ENCODE measurements at regions not wholly inside any gene's neighbourhood (a gene's known extent, or its start where the extent isn't known, plus 50 kb on each side); places are given as distances from the start of the nearest gene placed in this dataset.

DNA sequence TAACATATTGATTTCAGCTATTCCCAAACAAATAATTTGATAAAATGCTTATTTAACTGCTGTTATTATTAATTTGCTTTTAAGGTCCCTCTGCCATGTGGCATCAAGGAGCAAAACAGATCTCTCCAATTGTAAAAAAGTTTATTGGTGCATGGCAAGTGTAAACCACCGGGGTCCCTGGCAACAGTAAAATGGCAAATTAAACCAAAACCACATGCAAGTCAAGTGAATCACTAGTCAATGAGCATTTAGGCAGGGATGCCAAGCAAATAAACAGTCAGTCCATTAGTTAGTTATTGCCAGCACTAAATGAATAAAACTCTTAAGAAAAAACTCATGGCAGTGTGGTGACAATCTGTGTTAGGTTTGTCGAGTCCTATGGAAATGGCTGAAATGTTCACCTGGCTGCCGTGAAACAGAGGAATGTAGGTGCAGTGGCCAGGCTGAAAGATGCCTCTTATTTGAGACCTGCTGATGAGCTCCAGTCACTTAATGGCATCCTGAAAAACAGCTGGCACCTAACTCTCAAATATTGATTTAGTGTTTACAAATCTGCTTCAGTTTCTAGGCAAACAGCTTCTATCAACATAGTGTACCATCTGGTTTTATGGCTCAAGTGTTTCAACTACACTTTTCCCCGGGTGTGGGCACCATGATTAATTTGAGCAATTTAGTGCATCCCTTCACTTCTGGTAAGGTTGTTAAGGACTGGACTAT, 296.5 kb upstream of the ITGA1 start:
- TF ChIP-seq, protein P1, sequence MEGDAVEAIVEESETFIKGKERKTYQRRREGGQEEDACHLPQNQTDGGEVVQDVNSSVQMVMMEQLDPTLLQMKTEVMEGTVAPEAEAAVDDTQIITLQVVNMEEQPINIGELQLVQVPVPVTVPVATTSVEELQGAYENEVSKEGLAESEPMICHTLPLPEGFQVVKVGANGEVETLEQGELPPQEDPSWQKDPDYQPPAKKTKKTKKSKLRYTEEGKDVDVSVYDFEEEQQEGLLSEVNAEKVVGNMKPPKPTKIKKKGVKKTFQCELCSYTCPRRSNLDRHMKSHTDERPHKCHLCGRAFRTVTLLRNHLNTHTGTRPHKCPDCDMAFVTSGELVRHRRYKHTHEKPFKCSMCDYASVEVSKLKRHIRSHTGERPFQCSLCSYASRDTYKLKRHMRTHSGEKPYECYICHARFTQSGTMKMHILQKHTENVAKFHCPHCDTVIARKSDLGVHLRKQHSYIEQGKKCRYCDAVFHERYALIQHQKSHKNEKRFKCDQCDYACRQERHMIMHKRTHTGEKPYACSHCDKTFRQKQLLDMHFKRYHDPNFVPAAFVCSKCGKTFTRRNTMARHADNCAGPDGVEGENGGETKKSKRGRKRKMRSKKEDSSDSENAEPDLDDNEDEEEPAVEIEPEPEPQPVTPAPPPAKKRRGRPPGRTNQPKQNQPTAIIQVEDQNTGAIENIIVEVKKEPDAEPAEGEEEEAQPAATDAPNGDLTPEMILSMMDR (conservative IDR thresholded peaks at IDR 0.05) = no peak
- TF ChIP-seq ZFX (IDR thresholded peaks at IDR 0.05) = no peak
- no peak overlapping the region for H3K27ac ChIP-seq

DNA sequence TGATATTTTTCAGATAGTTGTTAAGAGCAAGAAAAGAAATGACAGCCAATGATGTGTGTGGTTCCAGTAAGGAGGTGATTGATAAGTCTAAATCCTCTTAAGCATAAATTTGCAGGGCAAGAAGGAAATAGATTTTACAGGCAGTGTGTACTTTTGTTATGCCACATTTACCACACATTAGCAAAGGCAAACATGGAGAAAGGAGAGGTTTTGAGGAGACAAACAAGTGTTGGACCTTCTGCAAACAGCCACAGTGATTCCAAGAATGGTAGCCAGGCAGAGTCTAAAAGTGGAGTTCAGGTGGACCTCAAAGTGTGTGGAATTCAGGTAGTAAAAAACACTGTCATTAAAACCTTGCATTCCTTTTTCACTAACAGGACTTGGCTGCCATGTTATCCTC, 295.9 kb upstream of the ITGA1 start:
- no peak overlapping the region for H3K27ac ChIP-seq
- TF ChIP-seq ZFX (IDR thresholded peaks at IDR 0.05) = no peak
- TF ChIP-seq, protein P1 (conservative IDR thresholded peaks at IDR 0.05) = no peak

DNA sequence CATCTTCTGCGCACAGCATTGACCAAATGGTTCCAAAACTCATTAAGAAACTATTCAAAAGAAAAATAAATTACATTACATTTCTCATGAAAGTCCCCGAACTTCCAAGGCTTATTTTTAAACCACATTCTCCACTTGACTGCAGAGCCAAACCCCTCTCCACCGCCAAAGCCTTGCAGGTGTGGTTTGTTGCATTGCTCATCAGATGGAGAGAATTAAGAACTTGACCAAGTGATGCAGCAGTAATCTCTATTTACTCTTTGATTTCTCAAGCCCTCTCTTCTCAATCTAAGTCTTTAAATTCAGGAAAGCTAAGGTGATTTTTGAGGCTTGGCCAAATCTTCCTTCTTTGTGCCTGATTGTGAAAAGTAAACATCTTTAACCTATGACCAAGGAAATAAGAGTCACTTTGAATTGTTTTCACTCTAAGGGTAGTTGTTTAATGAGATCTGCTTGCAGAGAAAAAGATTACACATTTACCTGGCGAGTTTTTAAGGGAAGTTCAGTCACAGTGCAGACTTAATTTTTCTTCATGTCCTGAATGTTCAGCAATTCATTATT, 290.5 kb upstream of the ITGA1 start:
- no peak for TF ChIP-seq ZFX (IDR thresholded peaks at IDR 0.05)
- TF ChIP-seq, protein P1 (conservative IDR thresholded peaks at IDR 0.05) = no peak
- peak overlapping the region; percentile 34; the same call in 1 of the 2 replicates for H3K27ac ChIP-seq

DNA sequence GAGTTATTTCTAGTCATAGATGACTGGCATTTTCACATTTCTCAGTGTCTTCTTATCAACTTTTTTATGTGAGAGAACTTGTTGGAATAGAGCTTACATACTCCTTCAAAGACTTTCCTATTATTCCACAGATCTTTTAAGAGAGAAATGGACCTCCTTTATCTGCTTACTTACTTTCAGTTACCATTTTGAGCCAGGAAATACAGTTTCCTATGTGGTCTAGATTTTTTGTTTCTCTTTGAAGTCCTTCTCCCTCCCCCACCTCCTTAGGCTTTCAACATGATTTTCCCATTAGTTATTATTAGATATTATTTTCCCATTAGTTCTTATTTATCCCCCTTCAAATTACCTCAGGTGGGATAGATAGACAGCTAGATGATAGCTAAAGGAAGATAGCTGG, 289.1 kb upstream of the ITGA1 start:
- TF ChIP-seq, protein P1 (conservative IDR thresholded peaks at IDR 0.05) = no peak
- no peak for TF ChIP-seq ZFX (IDR thresholded peaks at IDR 0.05)
- no peak overlapping the region for H3K27ac ChIP-seq

DNA sequence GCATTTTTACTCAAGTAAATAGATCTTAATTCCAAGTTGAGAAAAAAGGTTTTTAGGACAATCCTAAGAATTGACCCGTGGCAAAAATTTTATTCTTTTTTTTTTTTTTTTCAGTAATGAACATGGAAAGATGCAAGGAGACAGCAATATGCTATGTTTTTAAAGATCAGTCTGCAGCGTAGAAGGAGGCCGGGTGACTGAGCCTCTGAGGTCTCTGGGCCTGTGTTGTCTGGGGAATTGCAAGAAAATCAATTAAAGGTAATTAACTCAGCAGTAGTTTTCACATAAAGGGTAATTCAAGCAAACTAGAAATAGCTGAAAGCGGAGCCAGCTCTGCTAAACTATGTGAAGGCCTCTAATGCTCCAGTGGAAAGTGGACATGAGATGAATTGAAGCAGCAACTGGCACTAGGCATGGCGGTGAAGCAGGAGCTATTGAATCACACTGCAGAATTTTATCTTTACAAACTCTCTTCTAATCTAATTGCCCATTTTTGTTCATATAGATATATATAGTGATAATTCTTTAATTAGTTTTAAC, 285.2 kb upstream of the ITGA1 start:
- H3K27ac ChIP-seq = no peak overlapping the region

DNA sequence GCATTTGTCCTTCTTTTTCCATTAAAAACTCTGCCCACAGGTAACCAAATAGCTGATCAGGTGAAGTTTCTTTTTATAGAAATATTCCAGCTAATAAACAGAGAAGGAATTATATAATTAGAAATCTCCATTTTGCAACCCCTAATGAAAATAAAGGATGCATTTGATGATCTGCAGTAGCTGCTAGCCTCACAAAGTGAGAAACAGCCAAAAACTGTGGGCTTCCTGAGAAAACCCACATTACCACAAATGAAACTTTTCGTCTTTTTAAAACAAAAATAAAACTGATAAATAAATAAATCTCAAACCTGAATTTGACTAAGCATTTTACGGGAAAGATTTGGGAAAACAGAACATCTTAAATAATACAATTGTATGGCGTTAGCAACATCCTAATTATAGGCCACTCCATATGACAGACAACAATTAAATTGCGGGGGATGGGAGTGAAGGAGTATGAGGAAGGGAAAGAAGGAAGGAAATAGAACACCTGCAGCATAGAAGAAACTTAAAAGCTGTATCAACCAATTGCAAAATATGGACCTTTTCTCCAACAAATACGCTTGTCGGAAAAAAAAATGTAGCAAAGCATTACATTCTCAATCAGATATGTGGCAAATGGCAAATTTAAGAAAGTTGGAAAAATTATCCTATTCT, 283.0 kb upstream of the ITGA1 start:
- H3K27ac ChIP-seq = no peak overlapping the region
- no peak for TF ChIP-seq ZFX (IDR thresholded peaks at IDR 0.05)
- TF ChIP-seq, protein P1 (conservative IDR thresholded peaks at IDR 0.05) = no peak

More for the DNA sequence above, 285.2 kb upstream of the ITGA1 start:
- no peak for TF ChIP-seq ZFX (IDR thresholded peaks at IDR 0.05)
- TF ChIP-seq, protein P1 (conservative IDR thresholded peaks at IDR 0.05) = no peak

DNA sequence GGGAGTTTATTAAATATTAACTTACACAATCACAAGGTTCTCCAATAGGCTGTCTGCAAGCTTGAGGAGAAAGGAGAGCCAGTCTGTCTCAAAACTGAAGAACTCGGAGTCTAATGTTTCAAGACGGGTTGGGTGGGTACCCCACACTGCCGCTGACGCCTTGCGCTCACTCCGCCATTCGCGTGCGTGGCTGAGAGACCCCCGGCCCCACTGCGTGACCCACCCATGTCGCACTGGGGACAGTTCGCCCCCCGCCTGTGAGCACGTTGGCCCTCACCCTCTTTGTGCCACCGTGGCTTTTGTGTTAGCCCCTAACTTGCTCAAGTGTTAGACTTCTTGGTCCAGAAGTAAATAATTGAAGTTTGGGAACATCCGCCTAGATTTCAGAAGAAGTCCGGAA, 270.0 kb upstream of the ITGA1 start:
- TF ChIP-seq, protein P1 (conservative IDR thresholded peaks at IDR 0.05) = no peak
- no peak overlapping the region for H3K27ac ChIP-seq

Measured in C4-2B (cell line).